ENCODE measurements at regions not wholly inside any gene's neighbourhood (a gene's known extent, or its start where the extent isn't known, plus 50 kb on each side); places are given as distances from the start of the nearest gene placed in this dataset.

DNA sequence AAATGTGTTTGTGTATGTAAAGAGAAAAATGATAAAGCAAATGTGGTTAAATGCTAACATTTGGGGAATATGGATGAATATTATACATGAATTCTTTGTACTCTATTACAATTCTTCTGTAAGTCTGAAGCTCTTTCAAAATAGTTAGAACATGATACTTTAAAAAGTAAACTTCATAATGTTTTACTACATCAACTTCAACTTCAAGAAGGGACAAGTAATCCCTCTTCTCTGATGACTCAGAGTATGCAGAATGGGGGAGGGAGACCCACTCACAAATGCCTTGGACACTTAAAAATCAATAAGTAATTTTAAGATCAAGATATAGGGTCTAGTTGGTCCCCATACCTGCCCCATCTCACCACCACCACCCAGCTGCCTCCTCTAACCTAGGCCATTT, 162.4 kb downstream of the ESM1 start:
- no peak for ATAC-seq
- TF ChIP-seq CTCF (IDR thresholded peaks at IDR 0.05) (no peak), POLR2A (IDR thresholded peaks at IDR 0.05) (no peak)
- H3K27me3 ChIP-seq, result no peaks in the 10 kb centered on the region
- H3K27ac ChIP-seq, result no peak overlapping the region
- H3K9me3 ChIP-seq, result peaks cover 0 to 2% (median 0%) of the 10 kb centered on the region in 12 donors
- no peaks in the 10 kb centered on the region for H3K36me3 ChIP-seq
- DNase-seq, result no peak
- no peak overlapping the region for H3K4me3 ChIP-seq
- intact Hi-C loops (cut with DNase I), result no loop called here
- H3K4me1 ChIP-seq, result peaks cover 0 to 15% (median 4%) of the 10 kb centered on the region in 12 donors

DNA sequence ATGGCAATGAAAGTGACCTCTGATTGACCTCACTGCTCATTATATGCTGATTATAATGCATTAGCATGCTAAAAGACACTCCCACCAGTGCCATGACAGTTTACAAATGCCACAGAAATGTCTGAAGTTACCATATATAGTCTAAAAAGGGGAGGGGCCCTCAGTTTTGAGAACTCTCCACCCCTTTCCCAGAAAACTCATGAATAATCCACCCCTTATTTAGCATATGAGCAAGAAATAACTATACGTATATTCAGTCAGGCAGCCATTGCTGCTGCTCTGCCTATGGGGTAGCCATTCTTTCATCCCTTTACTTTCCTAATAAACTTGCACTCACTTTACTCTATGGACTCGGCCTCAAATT, 163.1 kb downstream of the ESM1 start:
- Histone ChIP-seq H3K4me3 (no peak overlapping the region), H3K4me1 (peaks cover 0 to 15% (median 4%) of the 10 kb centered on the region in 12 donors), H3K9me3 (peaks cover 0 to 2% (median 0%) of the 10 kb centered on the region in 12 donors), H3K36me3 (no peaks in the 10 kb centered on the region), H3K27ac (no peak overlapping the region), H3K27me3 (no peaks in the 10 kb centered on the region)
- no peak for ATAC-seq
- intact Hi-C loops (cut with DNase I), result no loop called here
- no peak for DNase-seq
- WGBS, 4 donors, result 92 to 97% (median 96%) methylated on average over 2 of the region's 2 CpGs
- TF ChIP-seq CTCF (IDR thresholded peaks at IDR 0.05) (no peak), POLR2A (IDR thresholded peaks at IDR 0.05) (no peak)

DNA sequence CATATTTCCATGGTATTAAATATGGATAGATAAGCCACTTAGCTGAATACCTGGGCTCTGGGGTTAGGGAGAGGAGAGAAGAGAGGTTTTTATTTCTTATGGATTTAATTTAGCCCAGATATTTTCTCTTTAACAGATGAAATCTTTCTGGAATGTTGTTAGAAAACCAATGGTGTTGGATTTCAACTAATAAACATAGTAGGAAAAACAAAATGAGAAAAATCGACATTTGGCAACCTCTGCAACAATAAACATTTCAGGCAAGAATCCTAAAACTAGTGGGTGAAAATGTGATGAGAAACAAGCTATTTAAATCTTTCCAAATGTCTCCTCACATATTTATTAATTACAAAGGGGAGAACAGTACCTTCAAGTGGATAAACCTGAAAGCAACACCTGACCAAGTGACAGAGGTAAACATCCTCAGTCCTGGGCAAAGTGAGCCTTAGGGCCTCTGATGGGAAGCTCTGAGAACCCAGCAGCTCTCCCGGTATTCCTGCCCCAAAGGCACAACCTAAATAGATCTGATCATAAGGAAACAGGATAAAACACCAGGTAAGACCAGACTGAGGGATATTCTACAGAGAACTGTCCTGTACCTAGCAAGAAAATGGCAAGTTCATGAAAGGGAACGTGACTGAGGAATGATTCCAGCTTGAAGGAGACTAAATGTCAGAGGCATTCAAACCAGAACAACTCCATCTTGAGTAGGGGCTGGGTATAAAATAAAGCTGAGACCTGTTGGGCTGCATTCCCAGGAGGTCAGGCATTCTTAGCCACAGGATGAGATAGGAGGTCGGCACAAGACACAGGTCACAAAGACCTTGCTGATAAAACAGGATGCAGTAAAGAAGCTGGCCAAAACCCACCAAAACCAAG, 163.7 kb downstream of the ESM1 start:
- Histone ChIP-seq H3K27ac (no peak overlapping the region), H3K4me1 (peaks cover 0 to 15% (median 4%) of the 10 kb centered on the region in 12 donors), H3K4me3 (no peak overlapping the region), H3K27me3 (no peaks in the 10 kb centered on the region), H3K9me3 (no peaks in the 10 kb centered on the region), H3K36me3 (no peaks in the 10 kb centered on the region)
- intact Hi-C loops (cut with DNase I), result no loop called here
- no peak for TF ChIP-seq CTCF (IDR thresholded peaks at IDR 0.05)
- TF ChIP-seq POLR2A (IDR thresholded peaks at IDR 0.05), result no peak
- DNase-seq, result no peak
- 51 to 73% (median 68%) methylated on average over 4 of the region's 4 CpGs for WGBS, 4 donors
- no peak for ATAC-seq

DNA sequence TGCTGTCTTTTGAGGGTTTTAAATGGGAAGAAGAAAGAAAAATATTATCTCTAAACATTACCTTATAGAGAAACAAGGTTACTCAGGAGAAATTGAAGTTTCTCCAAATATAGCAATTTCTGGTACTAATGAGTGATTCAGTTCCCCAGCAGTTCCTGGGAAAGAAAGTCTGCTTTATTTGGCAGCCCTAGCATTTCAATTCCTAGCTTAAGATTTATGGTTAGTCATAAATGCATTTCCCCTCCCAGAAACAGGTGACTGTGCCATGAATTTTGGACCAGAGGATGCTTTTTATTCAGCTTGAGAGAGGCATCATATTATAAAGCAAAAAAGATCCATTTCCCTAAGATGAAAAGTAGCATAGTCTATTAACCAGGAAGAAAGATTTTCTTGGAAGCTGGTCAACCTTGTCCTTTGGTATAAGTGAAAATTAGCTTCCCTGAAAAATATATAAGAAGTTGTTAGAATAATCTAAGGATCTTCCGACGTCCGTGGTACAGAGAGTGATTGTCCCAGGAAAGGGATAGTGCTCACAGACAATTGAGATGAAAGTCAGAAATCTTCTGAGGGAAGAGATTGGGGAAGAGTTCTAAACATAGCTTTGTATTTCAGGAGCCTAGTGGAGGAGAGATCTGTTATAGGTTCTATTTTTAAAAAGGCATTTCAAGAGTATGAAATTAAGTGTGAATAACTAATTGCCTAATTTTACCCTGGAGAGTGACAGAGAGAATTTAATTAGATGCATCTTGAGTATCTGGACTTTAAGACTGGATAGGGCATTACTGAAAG, 164.9 kb downstream of the ESM1 start:
- no peaks in the 10 kb centered on the region for H3K27me3 ChIP-seq
- no peak for TF ChIP-seq POLR2A (IDR thresholded peaks at IDR 0.05)
- TF ChIP-seq CTCF (IDR thresholded peaks at IDR 0.05), result no peak
- ATAC-seq, result no peak
- H3K9me3 ChIP-seq, result no peaks in the 10 kb centered on the region
- H3K4me3 ChIP-seq, result no peak overlapping the region
- H3K36me3 ChIP-seq, result no peaks in the 10 kb centered on the region
- no peak overlapping the region for H3K27ac ChIP-seq
- DNase-seq, result no peak
- H3K4me1 ChIP-seq, result peaks cover 0 to 15% (median 4%) of the 10 kb centered on the region in 12 donors
- 39 to 55% (median 42%) methylated on average over 3 of the region's 3 CpGs for WGBS, 4 donors
- intact Hi-C loops (cut with DNase I), result no loop called here
